H9 (cell line): ENCODE measurements at regions not wholly inside any gene's neighbourhood (a gene's known extent, or its start where the extent isn't known, plus 50 kb on each side); places are given as distances from the start of the nearest gene placed in this dataset.

Source experiments
- DNase-seq: peaks from one replicate; pipeline ENCODE4 v3.0.0-alpha.2; 2017
- H2AFZ ChIP-seq: one replicate; pipeline ENCODE4 v1.6.1; 2013; ENCODE audit warnings: mild to moderate bottlenecking, low read length, control low read depth, moderate library complexity
- H2AK5ac ChIP-seq: 2 replicates; pipeline ENCODE4 v1.6.1; 2013; ENCODE audit warnings: low read length, control low read depth, mixed read lengths; ENCODE audit not compliant: insufficient read length
- H2BK120ac ChIP-seq: one replicate; pipeline ENCODE4 v1.6.1; 2013; ENCODE audit warnings: low read depth, mild to moderate bottlenecking, low read length, control low read depth, inconsistent platforms; ENCODE audit not compliant: poor library complexity, severe bottlenecking
- H2BK12ac ChIP-seq: 2 replicates; pipeline ENCODE4 v1.6.1; 2013; ENCODE audit warnings: low read length, control low read depth, mixed read lengths, low read depth; ENCODE audit not compliant: insufficient read length
- H2BK15ac ChIP-seq: 2 replicates; pipeline ENCODE4 v1.6.1; 2013; ENCODE audit warnings: low read depth, low read length, control low read depth
- H2BK20ac ChIP-seq: one replicate; pipeline ENCODE4 v1.6.1; 2013; ENCODE audit warnings: low read depth, mild to moderate bottlenecking, low read length, control low read depth, inconsistent platforms; ENCODE audit not compliant: poor library complexity, severe bottlenecking
- H2BK5ac ChIP-seq: 2 replicates; pipeline ENCODE4 v1.6.1; 2013; ENCODE audit warnings: low read length, control low read depth, mixed read lengths; ENCODE audit not compliant: insufficient read length
- H3K14ac ChIP-seq: 2 replicates; pipeline ENCODE4 v1.6.1; 2013; ENCODE audit warnings: low read length, control low read depth; ENCODE audit not compliant: insufficient read depth
- H3K18ac ChIP-seq: 2 replicates; pipeline ENCODE4 v1.6.1; 2013; ENCODE audit warnings: low read depth, mild to moderate bottlenecking, mixed read lengths, low read length, control low read depth; ENCODE audit not compliant: insufficient read length
- H3K23ac ChIP-seq: 2 replicates; pipeline ENCODE4 v1.6.1; 2013; ENCODE audit warnings: low read length, control low read depth, mixed read lengths, low read depth; ENCODE audit not compliant: insufficient read length
- H3K23me2 ChIP-seq: 2 replicates; pipeline ENCODE4 v1.6.1; 2013; ENCODE audit warnings: low read depth, mild to moderate bottlenecking, mixed read lengths, low read length, control low read depth; ENCODE audit not compliant: insufficient read length, poor library complexity, severe bottlenecking
- H3K27ac ChIP-seq: 2 replicates; pipeline ENCODE4 v1.5.1; 2013; ENCODE audit warnings: low read length, control low read depth, mixed read lengths, low read depth; ENCODE audit not compliant: insufficient read length
- H3K27me3 ChIP-seq: 2 replicates; pipeline ENCODE4 v1.6.1; 2013; ENCODE audit warnings: low read length, control low read depth, inconsistent platforms; ENCODE audit not compliant: insufficient read depth
- H3K4ac ChIP-seq: 2 replicates; pipeline ENCODE4 v1.6.1; 2013; ENCODE audit warnings: low read depth, mild to moderate bottlenecking, control low read depth, inconsistent platforms, low read length, moderate library complexity
- H3K4me1 ChIP-seq: 2 replicates; pipeline ENCODE4 v1.6.1; 2013; ENCODE audit warnings: low read length, control low read depth, inconsistent platforms; ENCODE audit not compliant: insufficient read depth
- H3K4me2 ChIP-seq: 2 replicates; pipeline ENCODE4 v1.6.1; 2013; ENCODE audit warnings: low read length, control low read depth, mixed read lengths; ENCODE audit not compliant: insufficient read length, insufficient read depth
- H3K56ac ChIP-seq: 2 replicates; pipeline ENCODE4 v1.6.1; 2013; ENCODE audit warnings: low read depth, mild to moderate bottlenecking, mixed read lengths, low read length, control low read depth; ENCODE audit not compliant: insufficient read length
- H3K79me1 ChIP-seq: 2 replicates; pipeline ENCODE4 v1.6.1; 2013; ENCODE audit warnings: low read depth, mild to moderate bottlenecking, moderate library complexity, low read length, control low read depth, inconsistent platforms; ENCODE audit not compliant: insufficient read depth, poor library complexity, severe bottlenecking
- H3K79me2 ChIP-seq: 2 replicates; pipeline ENCODE4 v1.6.1; 2013; ENCODE audit warnings: low read length, control low read depth, inconsistent platforms; ENCODE audit not compliant: insufficient read depth
- H3K9ac ChIP-seq: 2 replicates; pipeline ENCODE4 v1.6.1; 2013; ENCODE audit warnings: low read length, control low read depth, mixed read lengths; ENCODE audit not compliant: insufficient read length; ENCODE audit errors: extremely low read depth
- H3K9me3 ChIP-seq: one replicate; pipeline ENCODE4 v1.6.1; 2013; ENCODE audit warnings: low read depth, low read length, inconsistent platforms; ENCODE audit not compliant: control insufficient read depth
- H3T11ph ChIP-seq: one replicate; pipeline ENCODE4 v1.6.1; 2013; ENCODE audit warnings: mild to moderate bottlenecking, low read length, control low read depth, inconsistent platforms
- H4K20me1 ChIP-seq: one replicate; pipeline ENCODE4 v1.6.1; 2013; ENCODE audit not compliant: control insufficient read depth, insufficient read length, insufficient read depth
- H4K5ac ChIP-seq: 2 replicates; pipeline ENCODE4 v1.6.1; 2013; ENCODE audit warnings: low read depth, mild to moderate bottlenecking, mixed read lengths, low read length, control low read depth; ENCODE audit not compliant: insufficient read length
- H4K8ac ChIP-seq: replicated peaks from 2 replicates; pipeline ENCODE4 v1.6.1; 2013; ENCODE audit warnings: low read length, control low read depth, mixed read lengths, low read depth; ENCODE audit not compliant: insufficient read length
- H4K91ac ChIP-seq: 2 replicates; pipeline ENCODE4 v1.6.1; 2013; ENCODE audit warnings: low read depth, mild to moderate bottlenecking, moderate library complexity, mixed read lengths, low read length, control low read depth; ENCODE audit not compliant: insufficient read length
- H3K27ac Mint-ChIP-seq, 3 experiments: 2 replicates in 2 of 3; 3 replicates in 1 of 3; pipeline ENCODE4 v1.8.0; 2020 to 2021; ENCODE audit warnings: mixed read lengths in 3 of 3, mild to moderate bottlenecking in 1 of 3, moderate library complexity in 1 of 3
- H3K27me3 Mint-ChIP-seq: 2 replicates; pipeline ENCODE4 v1.8.0; 2021; ENCODE audit warnings: low read depth, mild to moderate bottlenecking, moderate library complexity, mixed read lengths
- H3K36me3 Mint-ChIP-seq, 3 experiments: 2 replicates in 2 of 3; 3 replicates in 1 of 3; pipeline ENCODE4 v1.8.0; 2020 to 2021; ENCODE audit warnings: low read depth in 3 of 3, mixed read lengths in 3 of 3; ENCODE audit not compliant: insufficient read depth in 1 of 3
- H3K4me1 Mint-ChIP-seq, 2 experiments: 2 replicates each; pipeline ENCODE4 v1.8.0; 2020; ENCODE audit warnings: mixed read lengths in 2 of 2
- H3K4me3 Mint-ChIP-seq, 2 experiments: 2 replicates in 1 of 2; 3 replicates in 1 of 2; pipeline ENCODE4 v1.8.0; 2020 to 2021; ENCODE audit warnings: mild to moderate bottlenecking in 2 of 2, mixed read lengths in 2 of 2, moderate library complexity in 1 of 2
- H3K9me3 Mint-ChIP-seq, 2 experiments: 2 replicates in 1 of 2; 3 replicates in 1 of 2; pipeline ENCODE4 v1.8.0; 2020; ENCODE audit warnings: mild to moderate bottlenecking in 2 of 2, mixed read lengths in 2 of 2, moderate library complexity in 1 of 2
- WGBS: extraction: QIAGEN DNeasy Blood & Tissue Kit; methylation state at CpG from one replicate; pipeline ENCODE4 v1.1.7; 2013; ENCODE audit warnings: missing lambda C conversion rate, low lambda C conversion rate, mixed read lengths; ENCODE audit not compliant: insufficient read length; ENCODE audit errors: extremely low coverage; 5-methylcytosine and 5-hydroxymethylcytosine counted together
- TF ChIP-seq, protein P1 (sequence below): fragments of 200-600 bp; sonication (generic); conservative IDR thresholded peaks from 3 replicates; pipeline ENCODE4 v1.8.0; 2021; ENCODE audit warnings: antibody characterized with exemption, mild to moderate bottlenecking

DNA sequence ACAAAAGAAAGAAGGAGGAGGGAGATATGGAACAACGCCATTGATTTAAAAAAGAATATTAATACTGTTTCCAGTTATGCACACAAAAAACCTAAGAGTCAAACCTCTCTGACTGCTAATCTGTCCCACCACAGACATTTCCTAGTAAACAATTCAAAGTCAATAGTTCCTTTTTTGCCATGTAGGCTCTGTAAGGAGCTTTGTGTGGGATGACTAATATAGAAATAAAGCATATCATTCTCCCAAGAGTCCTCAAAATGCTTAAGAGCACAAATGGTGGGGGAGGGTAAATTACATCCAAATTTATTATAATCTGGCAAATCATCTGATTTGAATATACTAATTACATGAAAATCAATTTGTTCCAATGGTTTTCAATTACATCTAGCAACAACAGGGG is 155.9 kb upstream of the CNTN4 start:
- no peaks in the 10 kb centered on the region for H3K79me1 ChIP-seq

More for the DNA sequence above, 155.9 kb upstream of the CNTN4 start:
- H2BK20ac ChIP-seq = no peak overlapping the region
- H3K56ac ChIP-seq = no peak overlapping the region
- no peak overlapping the region for H3K27ac Mint-ChIP-seq
- TF ChIP-seq, protein P1, sequence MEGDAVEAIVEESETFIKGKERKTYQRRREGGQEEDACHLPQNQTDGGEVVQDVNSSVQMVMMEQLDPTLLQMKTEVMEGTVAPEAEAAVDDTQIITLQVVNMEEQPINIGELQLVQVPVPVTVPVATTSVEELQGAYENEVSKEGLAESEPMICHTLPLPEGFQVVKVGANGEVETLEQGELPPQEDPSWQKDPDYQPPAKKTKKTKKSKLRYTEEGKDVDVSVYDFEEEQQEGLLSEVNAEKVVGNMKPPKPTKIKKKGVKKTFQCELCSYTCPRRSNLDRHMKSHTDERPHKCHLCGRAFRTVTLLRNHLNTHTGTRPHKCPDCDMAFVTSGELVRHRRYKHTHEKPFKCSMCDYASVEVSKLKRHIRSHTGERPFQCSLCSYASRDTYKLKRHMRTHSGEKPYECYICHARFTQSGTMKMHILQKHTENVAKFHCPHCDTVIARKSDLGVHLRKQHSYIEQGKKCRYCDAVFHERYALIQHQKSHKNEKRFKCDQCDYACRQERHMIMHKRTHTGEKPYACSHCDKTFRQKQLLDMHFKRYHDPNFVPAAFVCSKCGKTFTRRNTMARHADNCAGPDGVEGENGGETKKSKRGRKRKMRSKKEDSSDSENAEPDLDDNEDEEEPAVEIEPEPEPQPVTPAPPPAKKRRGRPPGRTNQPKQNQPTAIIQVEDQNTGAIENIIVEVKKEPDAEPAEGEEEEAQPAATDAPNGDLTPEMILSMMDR = no peak
- no peaks in the 10 kb centered on the region for H3K27me3 Mint-ChIP-seq
- H3K9ac ChIP-seq = no peak overlapping the region
- H4K20me1 ChIP-seq = no peaks in the 10 kb centered on the region
- no peak overlapping the region for H2AK5ac ChIP-seq
- no peaks in the 10 kb centered on the region for H3K9me3 Mint-ChIP-seq
- H3K4ac ChIP-seq = no peak overlapping the region
- H2BK5ac ChIP-seq = no peak overlapping the region
- H3K23ac ChIP-seq = no peak overlapping the region
- H3K14ac ChIP-seq = no peak overlapping the region
- no peak overlapping the region for H3T11ph ChIP-seq
- no peak overlapping the region for H3K4me2 ChIP-seq
- H3K4me3 Mint-ChIP-seq = no peak overlapping the region
- no peaks in the 10 kb centered on the region for H3K36me3 Mint-ChIP-seq
- no peaks in the 10 kb centered on the region for H3K4me1 ChIP-seq
- H3K27ac ChIP-seq = no peak overlapping the region
- no peaks in the 10 kb centered on the region for H3K27me3 ChIP-seq
- no peaks in the 10 kb centered on the region for H3K79me2 ChIP-seq
- H2BK120ac ChIP-seq = no peak overlapping the region
- H3K4me1 Mint-ChIP-seq = no peaks in the 10 kb centered on the region
- no peak overlapping the region for H4K91ac ChIP-seq
- no peak for DNase-seq
- no peak overlapping the region for H2BK12ac ChIP-seq
- H4K5ac ChIP-seq = no peak overlapping the region
- no peak overlapping the region for H3K18ac ChIP-seq
- H3K9me3 ChIP-seq = no peaks in the 10 kb centered on the region
- no peak overlapping the region for H2BK15ac ChIP-seq
- no peaks in the 10 kb centered on the region for H3K23me2 ChIP-seq
- no peak overlapping the region for H2AFZ ChIP-seq
- H4K8ac ChIP-seq = no peak overlapping the region
- no CpG with 5 or more reads among the region's 1 CpG for WGBS
